ENCODE measurements at regions not wholly inside any gene's neighbourhood (a gene's known extent, or its start where the extent isn't known, plus 50 kb on each side); places are given as distances from the start of the nearest gene placed in this dataset.

- H3K9ac ChIP-seq (replicated peaks in 1 of 4; ENCODE audit: extremely low read depth in 1 of 4, low read depth in 3 of 4, low read length in 3 of 4) = no peak overlapping the region
These were observed 285.5 kb upstream of the ANKRD50 start for GRCh38 chr4:124997991-124998390.

More at GRCh38 chr4:124997991-124998390, 285.5 kb upstream of the ANKRD50 start:
- H2BK5ac ChIP-seq (ENCODE audit: low read depth, low read length) = no peak overlapping the region
- DNase-seq (ENCODE audit: low read depth in 1 of 2, low spot score in 2 of 2) (no peak), FAIRE-seq (no peak)
- H3K79me2 ChIP-seq (ENCODE audit: control insufficient read depth in 1 of 2, insufficient read depth in 2 of 2, low read length in 2 of 2) = no peaks in the 10 kb centered on the region
- H3K56ac ChIP-seq (replicated peaks; ENCODE audit: insufficient read length, low read depth, low read length) = no peak overlapping the region
- no peaks in the 10 kb centered on the region for H3K9me3 ChIP-seq (ENCODE audit: insufficient read depth in 2 of 2, low read depth in 1 of 2, low read length in 1 of 2)
- H2BK120ac ChIP-seq (replicated peaks; ENCODE audit: low read depth, low read length) = no peak overlapping the region
- CTCF ChIA-PET (ENCODE audit: partially characterized antibody) = no interaction called here
- H3K4me3 ChIP-seq (ENCODE audit: extremely low read depth in 1 of 4, insufficient read depth in 2 of 4, low read depth in 3 of 4, low read length in 4 of 4) = no peak overlapping the region
- no peak overlapping the region for H4K5ac ChIP-seq (ENCODE audit: insufficient read length, low read depth, low read length)
- no peaks in the 10 kb centered on the region for H3K23me2 ChIP-seq (ENCODE audit: low read depth, low read length)
- H3K4me1 ChIP-seq (replicated peaks in 1 of 4; ENCODE audit: control insufficient read depth in 3 of 4, insufficient read depth in 4 of 4, low read length in 3 of 4) = no peaks in the 10 kb centered on the region
- H4K91ac ChIP-seq (replicated peaks; ENCODE audit: insufficient read length, low read length) = no peak overlapping the region
- no peak overlapping the region for H2AK5ac ChIP-seq (ENCODE audit: low read depth, low read length)
- H2AFZ ChIP-seq (ENCODE audit: low read length) = no peak overlapping the region
- no peaks in the 10 kb centered on the region for H3K36me3 ChIP-seq (ENCODE audit: control insufficient read depth in 2 of 4, insufficient read depth in 4 of 4, low read length in 3 of 4)
- H4K8ac ChIP-seq (ENCODE audit: extremely low read depth, insufficient read depth, low read length) = no peak overlapping the region
- H2BK12ac ChIP-seq (ENCODE audit: low read depth, low read length) = no peak overlapping the region
- H2BK20ac ChIP-seq (ENCODE audit: low read length) = no peak overlapping the region
- no peaks in the 10 kb centered on the region for H3K27me3 ChIP-seq (replicated peaks in 1 of 4; ENCODE audit: control insufficient read depth in 3 of 4, extremely low read depth in 1 of 4, insufficient read depth in 3 of 4, low read length in 3 of 4)
- H4K20me1 ChIP-seq (replicated peaks in 1 of 2; ENCODE audit: control insufficient read depth in 1 of 2, insufficient read depth in 2 of 2, low read length in 2 of 2) = no peaks in the 10 kb centered on the region
- H2BK15ac ChIP-seq (ENCODE audit: low read length) = no peak overlapping the region
- no peak overlapping the region for H3K18ac ChIP-seq (ENCODE audit: extremely low read depth, low read length)
- no peak overlapping the region for H3K27ac ChIP-seq (ENCODE audit: low read depth, low read length)
- H3K4me2 ChIP-seq (ENCODE audit: insufficient read depth in 1 of 2, low read depth in 2 of 2, low read length in 2 of 2) = no peak overlapping the region
- H3K4ac ChIP-seq (replicated peaks; ENCODE audit: insufficient read length, low read depth, low read length) = no peak overlapping the region
- POLR2A ChIA-PET (ENCODE audit: partially characterized antibody) = no interaction called here
- TF ChIP-seq JUND (IDR thresholded peaks at IDR 0.05; ENCODE audit: low read length) (no peak), EP300 (IDR thresholded peaks at IDR 0.05; ENCODE audit: borderline replicate concordance in 1 of 2, low read depth in 2 of 2, low read length in 2 of 2) (no peak), GABPA (IDR thresholded peaks at IDR 0.05; ENCODE audit: borderline replicate concordance, insufficient read depth, low read length) (no peak), SIX5 (IDR thresholded peaks at IDR 0.05; ENCODE audit: low read depth, low read length) (no peak)
- no peak overlapping the region for H3K23ac ChIP-seq (ENCODE audit: insufficient read length)
- H3K79me1 ChIP-seq (ENCODE audit: low read depth, low read length) = no peaks in the 10 kb centered on the region
- H3K14ac ChIP-seq (ENCODE audit: insufficient read length) = no peak overlapping the region

Data from H1 (cell line).